Upper lobe of right lung (tissue), 1 donor: ENCODE measurements at regions not wholly inside any gene's neighbourhood (a gene's known extent, or its start where the extent isn't known, plus 50 kb on each side); places are given as distances from the start of the nearest gene placed in this dataset.

Experiments
- ATAC-seq: fragments of 200-7000 bp; cut with Tn5 transposase; one replicate; pipeline ENCODE4 v1.9.1; 2020; ENCODE audit warnings: mild to moderate bottlenecking, moderate library complexity
- DNase-seq: peaks from one replicate; pipeline ENCODE4 v3.0.0-alpha.2; 2020
- H3K27ac ChIP-seq: fragments of 200-600 bp; one replicate; pipeline ENCODE4 v1.8.0; 2022
- H3K27me3 ChIP-seq: fragments of 200-600 bp; one replicate; pipeline ENCODE4 v1.8.0; 2022; ENCODE audit warnings: mild to moderate bottlenecking
- H3K36me3 ChIP-seq: fragments of 200-600 bp; one replicate; pipeline ENCODE4 v1.8.0; 2022
- H3K4me1 ChIP-seq: fragments of 200-600 bp; one replicate; pipeline ENCODE4 v1.8.0; 2022
- H3K4me3 ChIP-seq: fragments of 200-600 bp; one replicate; pipeline ENCODE4 v1.8.0; 2022; ENCODE audit warnings: mild to moderate bottlenecking
- H3K9me3 ChIP-seq: fragments of 200-600 bp; one replicate; pipeline ENCODE4 v1.8.0; 2022
- CTCF ChIP-seq: fragments of 200-600 bp; IDR thresholded peaks from one replicate; pipeline ENCODE4 v1.8.0; 2022; ENCODE audit warnings: antibody characterized with exemption
- intact Hi-C: fragments of 100-400 bp; cut with DNase I; formaldehyde crosslinking; loops from one replicate; pipeline ENCODE4 v1.11.0; 2022
- donor health status: DM: no; HTN: yes; CAD: no; lungs with severe emphysema.

DNA sequence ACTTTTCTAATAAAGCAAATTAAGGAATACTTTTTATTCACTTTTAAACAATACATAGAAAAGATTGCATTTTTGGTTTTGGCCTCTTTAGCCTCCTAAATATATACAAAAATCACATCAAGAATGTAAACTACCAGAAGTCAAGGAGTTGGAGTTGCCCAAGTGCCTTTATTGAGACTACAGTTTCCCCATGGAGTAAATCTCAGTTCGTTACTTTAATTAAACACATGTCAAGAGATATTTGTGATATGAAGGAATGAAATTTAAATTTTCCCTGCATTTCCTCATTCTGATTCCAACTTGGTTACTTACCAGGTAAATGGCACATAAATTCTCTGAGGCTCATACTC is 492.9 kb downstream of the TNS3 start:
- no peaks in the 10 kb centered on the region for H3K27me3 ChIP-seq
- TF ChIP-seq CTCF = no peak
- H3K27ac ChIP-seq = no peak overlapping the region
- ATAC-seq (no peak), DNase-seq (no peak)
- intact Hi-C loops = no loop called here
- no peak overlapping the region for H3K4me3 ChIP-seq
- H3K9me3 ChIP-seq = no peaks in the 10 kb centered on the region
- no peaks in the 10 kb centered on the region for H3K4me1 ChIP-seq
- no peaks in the 10 kb centered on the region for H3K36me3 ChIP-seq

- intact Hi-C loops = no loop called here
- ATAC-seq (peak; percentile 93), DNase-seq (peak; percentile 71)
- Histone ChIP-seq H3K4me1 (no peaks in the 10 kb centered on the region), H3K36me3 (no peaks in the 10 kb centered on the region), H3K27ac (no peak overlapping the region), H3K4me3 (no peak overlapping the region), H3K9me3 (no peaks in the 10 kb centered on the region), H3K27me3 (no peaks in the 10 kb centered on the region)
- TF ChIP-seq CTCF = peak; percentile 89
Observed at GRCh38 chr7:47088329-47089067, 493.4 kb downstream of the TNS3 start.

DNA sequence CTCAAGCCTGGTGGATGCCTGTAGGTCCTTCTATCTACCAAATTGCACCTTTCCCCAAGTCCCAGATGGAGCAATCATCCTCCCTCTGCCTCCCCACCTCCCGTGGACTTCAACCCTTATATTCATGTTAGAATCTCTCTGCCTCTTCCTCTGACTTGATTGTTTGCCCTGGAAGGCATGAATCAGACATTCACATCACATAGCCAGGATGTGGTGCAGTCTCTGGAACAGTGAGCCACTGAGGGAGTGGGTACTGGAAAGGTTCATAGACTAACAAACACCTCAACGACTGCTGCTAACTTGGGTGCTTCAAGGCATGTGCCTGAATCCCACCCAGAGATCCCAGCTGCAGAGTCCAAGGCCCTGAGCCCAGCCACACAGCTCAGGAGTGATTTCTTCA is 494.0 kb downstream of the TNS3 start:
- ATAC-seq = no peak
- no peak for TF ChIP-seq CTCF

GRCh38 chr7:47085491-47086275 is 496.2 kb downstream of the TNS3 start:
- H3K4me1 ChIP-seq = no peaks in the 10 kb centered on the region
- no peak overlapping the region for H3K27ac ChIP-seq
- ATAC-seq (no peak), DNase-seq (no peak)
- no peaks in the 10 kb centered on the region for H3K27me3 ChIP-seq
- H3K4me3 ChIP-seq = no peak overlapping the region
- H3K9me3 ChIP-seq = no peaks in the 10 kb centered on the region
- TF ChIP-seq CTCF = no peak
- H3K36me3 ChIP-seq = no peaks in the 10 kb centered on the region
- intact Hi-C loops = no loop called here

More for the DNA sequence above, 494.0 kb downstream of the TNS3 start:
- no peaks in the 10 kb centered on the region for H3K9me3 ChIP-seq
- H3K27ac ChIP-seq = no peak overlapping the region
- H3K4me1 ChIP-seq = no peaks in the 10 kb centered on the region
- DNase-seq = no peak
- intact Hi-C loops = no loop called here
- no peak overlapping the region for H3K4me3 ChIP-seq
- no peaks in the 10 kb centered on the region for H3K36me3 ChIP-seq
- H3K27me3 ChIP-seq = no peaks in the 10 kb centered on the region

DNA sequence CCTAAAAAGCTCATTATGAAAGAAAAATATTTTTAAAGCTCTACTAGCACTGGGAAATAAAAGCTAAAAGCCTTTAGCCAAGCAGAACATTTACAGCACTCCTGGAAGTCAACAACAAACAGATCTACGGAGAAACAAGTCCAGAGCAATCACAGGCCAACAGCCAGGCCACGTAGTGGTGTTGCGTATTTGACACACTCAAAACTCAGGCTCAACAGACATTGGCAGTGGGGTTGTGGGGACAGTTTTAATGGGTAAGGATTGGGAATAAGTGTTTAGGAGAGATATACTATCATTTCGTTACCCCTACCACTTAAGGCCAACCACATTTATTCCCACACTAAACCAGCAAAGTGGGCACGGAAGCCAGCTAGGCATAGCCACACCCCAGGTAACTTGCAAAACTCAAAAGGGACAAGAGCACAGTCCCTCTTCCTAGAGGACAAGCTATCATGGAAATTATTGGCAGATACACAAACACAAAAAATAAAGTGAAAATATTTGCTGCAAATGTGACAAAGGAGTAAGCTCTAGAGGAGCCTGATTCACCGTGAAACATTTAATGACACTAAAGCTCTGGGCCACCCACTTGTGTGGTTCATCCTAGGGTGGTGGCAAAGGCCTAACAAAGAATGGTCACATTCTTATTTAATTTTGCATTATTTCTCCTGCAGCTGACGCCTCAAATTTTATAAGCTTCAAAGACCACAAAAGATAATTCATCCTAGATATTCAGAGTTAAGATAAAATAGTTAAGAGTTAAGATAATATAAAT is 498.2 kb downstream of the TNS3 start:
- Histone ChIP-seq H3K9me3 (no peaks in the 10 kb centered on the region), H3K4me3 (no peak overlapping the region), H3K36me3 (no peaks in the 10 kb centered on the region), H3K27me3 (no peaks in the 10 kb centered on the region), H3K4me1 (no peaks in the 10 kb centered on the region), H3K27ac (no peak overlapping the region)
- intact Hi-C loops = no loop called here
- no peak for ATAC-seq
- TF ChIP-seq CTCF = no peak
- DNase-seq = no peak
